IMR-90 (cell line): ENCODE measurements at regions not wholly inside any gene's neighbourhood (a gene's known extent, or its start where the extent isn't known, plus 50 kb on each side); places are given as distances from the start of the nearest gene placed in this dataset.

Experiments
- ATAC-seq: fragments of 200-7000 bp; cut with Tn5 transposase; 2 replicates; pipeline ENCODE4 v1.9.1; 2020; ENCODE audit warnings: low read depth, mild to moderate bottlenecking, moderate library complexity
- BruUV-seq: library from RNA; stranded (reverse); fragments of 400-500 nt; replicated peaks from 2 replicates; lab custom pipeline; 2021; lab: Mats Ljungman, UMichigan
- CTCF ChIA-PET: fragments of 300-600 bp; formaldehyde crosslinking; extraction: SDS; loops from one replicate; lab custom pipeline; 2021; ENCODE audit warnings: antibody characterized with exemption; lab: Yijun Ruan, JAX
- POLR2A ChIA-PET: fragments of 300-600 bp; sonication (Branson Sonifier 250); formaldehyde crosslinking; loops from one replicate; lab custom pipeline; 2022; ENCODE audit warnings: antibody characterized with exemption; ENCODE audit not compliant: unreplicated experiment; lab: Charles Lee
- DNase-seq: peaks from one replicate; pipeline ENCODE4 v3.0.0; 2013
- H2AFZ ChIP-seq: replicated peaks from 2 replicates; pipeline ENCODE3; 2013; ENCODE audit warnings: low read length, mild to moderate bottlenecking; ENCODE audit not compliant: poor library complexity
- H2AK5ac ChIP-seq: 2 replicates; pipeline ENCODE4 v1.6.1; 2013; ENCODE audit warnings: low read depth, low read length, inconsistent platforms
- H2AK9ac ChIP-seq: replicated peaks from 2 replicates; pipeline ENCODE3; 2013; ENCODE audit warnings: mild to moderate bottlenecking, low read depth, low read length, moderate library complexity; ENCODE audit not compliant: poor library complexity
- H2BK120ac ChIP-seq: 2 replicates; pipeline ENCODE4 v1.6.1; 2013; ENCODE audit warnings: low read depth, low read length, inconsistent platforms
- H2BK15ac ChIP-seq: 3 replicates; pipeline ENCODE4 v1.6.1; 2013; ENCODE audit warnings: low read depth, low read length, inconsistent platforms
- H2BK20ac ChIP-seq: 2 replicates; pipeline ENCODE4 v1.6.1; 2013; ENCODE audit warnings: low read depth, mild to moderate bottlenecking, inconsistent platforms, low read length, moderate library complexity
- H2BK5ac ChIP-seq: 2 replicates; pipeline ENCODE4 v1.6.1; 2013; ENCODE audit warnings: mild to moderate bottlenecking, low read depth, low read length, inconsistent platforms; ENCODE audit not compliant: poor library complexity, severe bottlenecking
- H3K14ac ChIP-seq: replicated peaks from 2 replicates; pipeline ENCODE4 v1.6.1; 2013; ENCODE audit warnings: low read depth, low read length, inconsistent platforms
- H3K18ac ChIP-seq: 2 replicates; pipeline ENCODE4 v1.6.1; 2013; ENCODE audit warnings: low read depth, low read length, control low read depth
- H3K23ac ChIP-seq: 2 replicates; pipeline ENCODE4 v1.6.1; 2013; ENCODE audit warnings: low read depth, low read length, inconsistent platforms
- H3K27ac ChIP-seq: 2 replicates; pipeline ENCODE4 v1.5.1; 2013; ENCODE audit warnings: mild to moderate bottlenecking, control low read depth, low read length; ENCODE audit not compliant: insufficient read depth
- H3K27me3 ChIP-seq: 2 replicates; pipeline ENCODE4 v1.6.1; 2013; ENCODE audit warnings: low read length; ENCODE audit not compliant: control insufficient read depth, insufficient read depth
- H3K36me3 ChIP-seq: 2 replicates; pipeline ENCODE4 v1.6.1; 2013; ENCODE audit warnings: low read length, mixed read lengths; ENCODE audit not compliant: control insufficient read depth, insufficient read depth
- H3K4ac ChIP-seq: 2 replicates; pipeline ENCODE4 v1.6.1; 2013; ENCODE audit warnings: low read depth, low read length, inconsistent platforms
- H3K4me1 ChIP-seq: 2 replicates; pipeline ENCODE4 v1.6.1; 2013; ENCODE audit warnings: low read length, mixed read lengths; ENCODE audit not compliant: control insufficient read depth, insufficient read depth
- H3K4me2 ChIP-seq: 2 replicates; pipeline ENCODE4 v1.6.1; 2013; ENCODE audit warnings: low read depth, mild to moderate bottlenecking, control low read depth, low read length, moderate library complexity
- H3K4me3 ChIP-seq: 2 replicates; pipeline ENCODE4 v1.5.1; 2013; ENCODE audit warnings: low read depth, mild to moderate bottlenecking, control low read depth, low read length, moderate library complexity; ENCODE audit not compliant: insufficient read depth
- H3K56ac ChIP-seq: 2 replicates; pipeline ENCODE4 v1.6.1; 2013; ENCODE audit warnings: low read length, inconsistent platforms; ENCODE audit not compliant: insufficient read depth; ENCODE audit errors: extremely low read depth
- H3K79me1 ChIP-seq, 2 experiments: 2 replicates each; pipeline ENCODE4 v1.6.1; 2013; ENCODE audit warnings: low read length in 2 of 2, inconsistent platforms in 1 of 2, low read depth in 1 of 2
- H3K9ac ChIP-seq: 2 replicates; pipeline ENCODE4 v1.6.1; 2013; ENCODE audit warnings: low read depth, low read length, control low read depth
- H3K9me1 ChIP-seq: 2 replicates; pipeline ENCODE4 v1.6.1; 2013; ENCODE audit warnings: low read length, inconsistent platforms; ENCODE audit not compliant: insufficient read depth
- H3K9me3 ChIP-seq: 2 replicates; pipeline ENCODE4 v1.6.1; 2013; ENCODE audit warnings: low read length; ENCODE audit not compliant: control insufficient read depth, insufficient read depth
- H4K20me1 ChIP-seq: 2 replicates; pipeline ENCODE4 v1.6.1; 2013; ENCODE audit warnings: low read length, inconsistent platforms; ENCODE audit not compliant: insufficient read depth
- H4K5ac ChIP-seq: 2 replicates; pipeline ENCODE4 v1.6.1; 2013; ENCODE audit warnings: mild to moderate bottlenecking, low read depth, low read length, control low read depth
- H4K8ac ChIP-seq, 2 experiments: 2 replicates each; pipeline ENCODE4 v1.6.1; 2013; ENCODE audit warnings: low read depth in 2 of 2, low read length in 2 of 2, control low read depth in 1 of 2, inconsistent platforms in 1 of 2
- H4K91ac ChIP-seq: 2 replicates; pipeline ENCODE4 v1.6.1; 2013; ENCODE audit warnings: low read depth, low read length, inconsistent platforms; ENCODE audit not compliant: insufficient read depth
- BHLHE40 ChIP-seq: fragments of 150-350 bp; IDR thresholded peaks from 2 replicates; pipeline ENCODE4 v1.6.1; 2016; ENCODE audit warnings: mild to moderate bottlenecking, low read depth, low read length
- CEBPB ChIP-seq: IDR thresholded peaks from 2 replicates; pipeline ENCODE4 v1.6.1; 2012; ENCODE audit warnings: low read depth, low read length, improper control_type of control experiment
- CHD1 ChIP-seq: IDR thresholded peaks from 2 replicates; pipeline ENCODE4 v1.6.1; 2012; ENCODE audit warnings: low read depth, low read length, improper control_type of control experiment
- CTCF ChIP-seq: conservative IDR thresholded peaks from 2 replicates; pipeline ENCODE4 v1.5.1; 2012; ENCODE audit warnings: mild to moderate bottlenecking, low read depth, low read length, improper control_type of control experiment
- FOS ChIP-seq: fragments of 150-350 bp; IDR thresholded peaks from 2 replicates; pipeline ENCODE4 v1.6.1; 2016; ENCODE audit warnings: low read depth, low read length
- MAFK ChIP-seq: IDR thresholded peaks from 2 replicates; pipeline ENCODE4 v1.6.1; 2012; ENCODE audit warnings: low read depth, low read length, improper control_type of control experiment
- MAZ ChIP-seq: IDR thresholded peaks from 2 replicates; pipeline ENCODE4 v1.6.1; 2012; ENCODE audit warnings: low read depth, mild to moderate bottlenecking, low read length, improper control_type of control experiment, moderate library complexity, borderline replicate concordance
- MXI1 ChIP-seq: IDR thresholded peaks from 2 replicates; pipeline ENCODE4 v1.6.1; 2012; ENCODE audit warnings: low read depth, mild to moderate bottlenecking, low read length, moderate library complexity, borderline replicate concordance
- NFE2L2 ChIP-seq: fragments of 150-350 bp; IDR thresholded peaks from 2 replicates; pipeline ENCODE4 v1.6.1; 2016; ENCODE audit warnings: low read depth, mild to moderate bottlenecking, low read length
- POLR2A ChIP-seq: IDR thresholded peaks from 2 replicates; pipeline ENCODE4 v1.6.1; 2012; ENCODE audit warnings: mild to moderate bottlenecking, low read depth, low read length
- RAD21 ChIP-seq: IDR thresholded peaks from 2 replicates; pipeline ENCODE4 v1.6.1; 2012; ENCODE audit warnings: low read length, improper control_type of control experiment
- RCOR1 ChIP-seq: IDR thresholded peaks from 2 replicates; pipeline ENCODE4 v1.6.1; 2012; ENCODE audit warnings: mild to moderate bottlenecking, low read length, improper control_type of control experiment; ENCODE audit not compliant: insufficient replicate concordance
- RFX5 ChIP-seq: IDR thresholded peaks from 2 replicates; pipeline ENCODE4 v1.8.0; 2012; ENCODE audit warnings: low read depth, mild to moderate bottlenecking, low read length, moderate library complexity
- SMC3 ChIP-seq: fragments of 150-350 bp; IDR thresholded peaks from 2 replicates; pipeline ENCODE4 v1.6.1; 2016; ENCODE audit warnings: low read depth, mild to moderate bottlenecking, antibody characterized with exemption, low read length, moderate library complexity
- USF2 ChIP-seq: fragments of 150-350 bp; IDR thresholded peaks from 2 replicates; pipeline ENCODE4 v1.6.1; 2017; ENCODE audit warnings: mild to moderate bottlenecking, antibody characterized with exemption, low read length, low read depth
- WGBS, 2 experiments: methylation state at CpG; one replicate each; pipeline versions ENCODE4 v1.1.5 to v1.1.7; 2013; ENCODE audit warnings: missing lambda C conversion rate in 2 of 2; ENCODE audit not compliant: insufficient read length in 1 of 2; ENCODE audit errors: extremely low coverage in 2 of 2; 5-methylcytosine and 5-hydroxymethylcytosine counted together
- dilution Hi-C: fragments of 300-500 bp; cut with HindIII; formaldehyde crosslinking; loops from one replicate; pipeline ENCODE4 v1.14.3; 2018; ENCODE audit warnings: low sequenced_read_pairs; ENCODE audit not compliant: unreplicated experiment
- in situ Hi-C: fragments of 300-500 bp; cut with MboI; formaldehyde crosslinking; loops from 3 replicates; pipeline ENCODE4 v1.14.3; 2019; ENCODE audit warnings: low sequenced_read_pairs, inconsistent platforms, mixed read lengths
- intact Hi-C: fragments of 100-400 bp; cut with micrococcal nuclease; formaldehyde crosslinking; loops from 2 replicates; pipeline ENCODE4 v1.10.0; 2022
- TF ChIP-seq, protein P1 (sequence below): fragments of 150-350 bp; IDR thresholded peaks from 2 replicates; pipeline ENCODE4 v1.6.1; 2016; ENCODE audit warnings: low read depth, mild to moderate bottlenecking, low read length, moderate library complexity, borderline replicate concordance

- H2BK15ac ChIP-seq = no peak overlapping the region
- no peaks in the 10 kb centered on the region for H3K9me1 ChIP-seq
- H4K20me1 ChIP-seq = no peaks in the 10 kb centered on the region
- BruUV-seq = no TSS peak
- no peak overlapping the region for H3K18ac ChIP-seq
- H2BK120ac ChIP-seq = no peak overlapping the region
- ATAC-seq (no peak), DNase-seq (no peak)
- WGBS, 2 experiments = no CpG with 5 or more reads among the region's 4 CpGs
- H4K5ac ChIP-seq = no peak overlapping the region
- no peaks in the 10 kb centered on the region for H3K27me3 ChIP-seq
- H4K91ac ChIP-seq = no peak overlapping the region
- CTCF ChIA-PET = no interaction called here
- no peak overlapping the region for H3K4me2 ChIP-seq
- H3K4me1 ChIP-seq = no peaks in the 10 kb centered on the region
- no peak overlapping the region for H2AK9ac ChIP-seq
- no peak overlapping the region for H3K4me3 ChIP-seq
- H3K9ac ChIP-seq = no peak overlapping the region
- TF ChIP-seq RAD21 (no peak), SMC3 (no peak), CEBPB (no peak), CTCF (no peak), CHD1 (no peak), POLR2A (no peak), MAZ (no peak), MAFK (no peak), MXI1 (no peak), FOS (no peak), BHLHE40 (no peak), RCOR1 (no peak), RFX5 (no peak), NFE2L2 (no peak), USF2 (no peak)
- TF ChIP-seq, protein P1, sequence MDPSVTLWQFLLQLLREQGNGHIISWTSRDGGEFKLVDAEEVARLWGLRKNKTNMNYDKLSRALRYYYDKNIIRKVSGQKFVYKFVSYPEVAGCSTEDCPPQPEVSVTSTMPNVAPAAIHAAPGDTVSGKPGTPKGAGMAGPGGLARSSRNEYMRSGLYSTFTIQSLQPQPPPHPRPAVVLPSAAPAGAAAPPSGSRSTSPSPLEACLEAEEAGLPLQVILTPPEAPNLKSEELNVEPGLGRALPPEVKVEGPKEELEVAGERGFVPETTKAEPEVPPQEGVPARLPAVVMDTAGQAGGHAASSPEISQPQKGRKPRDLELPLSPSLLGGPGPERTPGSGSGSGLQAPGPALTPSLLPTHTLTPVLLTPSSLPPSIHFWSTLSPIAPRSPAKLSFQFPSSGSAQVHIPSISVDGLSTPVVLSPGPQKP = no peak
- no peak overlapping the region for H3K56ac ChIP-seq
- dilution Hi-C loops (no loop called here), in situ Hi-C loops (no loop called here), intact Hi-C loops (no loop called here)
- no peak overlapping the region for H3K14ac ChIP-seq
- H2AK5ac ChIP-seq = no peak overlapping the region
- H3K36me3 ChIP-seq = no peaks in the 10 kb centered on the region
- no peaks in the 10 kb centered on the region for H3K9me3 ChIP-seq
- no peak overlapping the region for H2AFZ ChIP-seq
- H2BK5ac ChIP-seq = no peak overlapping the region
- no peak overlapping the region for H3K27ac ChIP-seq
- POLR2A ChIA-PET = no interaction called here
- no peak overlapping the region for H4K8ac ChIP-seq
- H3K23ac ChIP-seq = no peak overlapping the region
- no peaks in the 10 kb centered on the region for H3K79me1 ChIP-seq
- no peak overlapping the region for H2BK20ac ChIP-seq
- no peak overlapping the region for H3K4ac ChIP-seq
Observed at GRCh38 chr3:152638214-152638613, 196.7 kb upstream of the P2RY1 start.
